Progenitor cell of endocrine pancreas (in vitro differentiated cells): ENCODE measurements at regions not wholly inside any gene's neighbourhood (a gene's known extent, or its start where the extent isn't known, plus 50 kb on each side); places are given as distances from the start of the nearest gene placed in this dataset.

Experiments
- DNase-seq: peaks from one replicate; pipeline ENCODE4 v3.0.0; 2021; ENCODE audit warnings: low spot score; ENCODE audit not compliant: unreplicated experiment
- H3K27ac Mint-ChIP-seq: 2 replicates; pipeline ENCODE4 v1.8.0; 2021; ENCODE audit warnings: mild to moderate bottlenecking, moderate library complexity, mixed read lengths
- H3K27me3 Mint-ChIP-seq: 2 replicates; pipeline ENCODE4 v1.8.0; 2021; ENCODE audit warnings: mixed read lengths
- H3K36me3 Mint-ChIP-seq: 2 replicates; pipeline ENCODE4 v1.8.0; 2022; ENCODE audit warnings: mixed read lengths; ENCODE audit not compliant: insufficient read depth
- H3K4me1 Mint-ChIP-seq: 2 replicates; pipeline ENCODE4 v1.8.0; 2021; ENCODE audit warnings: low read depth, mixed read lengths
- H3K4me3 Mint-ChIP-seq: 2 replicates; pipeline ENCODE4 v1.8.0; 2021; ENCODE audit warnings: low read depth, mild to moderate bottlenecking, moderate library complexity, mixed read lengths
- H3K9me3 Mint-ChIP-seq: 2 replicates; pipeline ENCODE4 v1.8.0; 2021; ENCODE audit warnings: low read depth, mixed read lengths
- CTCF ChIP-seq: fragments of 200-600 bp; sonication (generic); IDR thresholded peaks from one replicate; pipeline ENCODE4 v1.5.0; 2021; ENCODE audit warnings: antibody characterized with exemption, mild to moderate bottlenecking; ENCODE audit not compliant: unreplicated experiment

DNA sequence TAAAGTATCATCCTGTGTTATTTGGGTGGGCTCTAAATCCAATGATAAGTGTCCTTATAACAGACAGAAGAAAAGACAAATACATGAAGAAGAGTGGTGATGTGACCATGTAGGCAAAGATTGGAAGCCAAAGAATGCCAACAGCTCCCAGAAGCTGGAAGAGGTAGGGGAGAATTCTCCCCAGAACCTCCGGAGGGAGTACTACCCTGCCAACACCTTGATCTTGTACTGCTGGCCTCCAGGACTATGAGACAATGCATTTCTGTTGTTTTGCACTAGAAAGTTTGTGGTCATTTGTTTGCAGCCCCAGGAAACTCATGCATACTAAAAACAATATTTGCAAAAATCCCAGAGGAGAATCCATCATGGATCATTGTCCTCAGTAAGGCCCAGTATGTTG is 115.0 kb upstream of the ARHGAP20 start:
- Mint-ChIP-seq H3K9me3 (no peaks in the 10 kb centered on the region), H3K4me1 (no peaks in the 10 kb centered on the region), H3K27ac (no peak overlapping the region), H3K36me3 (no peaks in the 10 kb centered on the region), H3K27me3 (peaks cover 2% of the 10 kb centered on the region), H3K4me3 (no peak overlapping the region)
- TF ChIP-seq CTCF: no peak
- no peak for DNase-seq

DNA sequence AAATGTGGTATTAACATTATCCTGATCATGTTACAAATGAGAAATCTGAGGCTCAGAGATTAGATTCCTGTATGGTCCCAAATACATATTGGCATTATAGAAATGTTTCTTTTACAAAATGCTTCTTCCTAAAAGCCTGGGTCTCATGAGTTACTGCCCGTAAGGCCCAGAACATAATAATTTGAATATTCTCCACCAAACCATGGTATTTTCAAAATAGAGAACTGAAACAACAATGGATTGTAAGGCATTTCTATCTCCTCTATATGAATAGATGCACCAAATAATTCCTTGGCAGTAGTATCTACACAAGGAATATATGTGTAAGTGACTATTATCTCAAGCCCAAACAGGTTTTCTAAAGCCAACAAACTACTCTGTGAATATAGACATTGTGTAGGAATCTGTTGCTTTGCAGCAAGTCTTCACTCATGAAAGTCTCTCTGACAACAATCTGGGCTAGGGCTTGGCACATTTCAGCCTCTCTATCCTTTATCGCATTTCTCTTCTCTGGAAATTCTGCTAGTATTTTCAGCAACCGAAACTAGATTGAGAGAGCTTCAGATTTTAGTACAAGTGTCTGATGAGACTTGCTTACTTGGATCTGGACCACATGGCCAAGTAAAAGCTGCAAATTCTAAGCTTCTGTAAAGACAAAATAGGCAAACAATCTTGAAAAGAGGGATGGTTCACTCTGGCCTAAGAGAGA is 112.8 kb upstream of the ARHGAP20 start:
- Mint-ChIP-seq H3K36me3 (no peaks in the 10 kb centered on the region), H3K27ac (no peak overlapping the region), H3K4me3 (no peak overlapping the region), H3K4me1 (no peaks in the 10 kb centered on the region), H3K9me3 (no peaks in the 10 kb centered on the region), H3K27me3 (no peaks in the 10 kb centered on the region)
- no peak for DNase-seq
- no peak for TF ChIP-seq CTCF

GRCh38 chr11:110818032-110818687 is 105.9 kb upstream of the ARHGAP20 start:
- H3K9me3 Mint-ChIP-seq: peaks cover 16% of the 10 kb centered on the region
- no peak overlapping the region for H3K4me3 Mint-ChIP-seq
- H3K27ac Mint-ChIP-seq: no peak overlapping the region
- H3K36me3 Mint-ChIP-seq: no peaks in the 10 kb centered on the region
- peaks cover 5% of the 10 kb centered on the region for H3K27me3 Mint-ChIP-seq
- no peak for DNase-seq
- H3K4me1 Mint-ChIP-seq: no peaks in the 10 kb centered on the region
- TF ChIP-seq CTCF: no peak

- H3K4me1 Mint-ChIP-seq: no peaks in the 10 kb centered on the region
- DNase-seq: no peak
- H3K27ac Mint-ChIP-seq: no peak overlapping the region
- no peaks in the 10 kb centered on the region for H3K36me3 Mint-ChIP-seq
- no peak overlapping the region for H3K4me3 Mint-ChIP-seq
- no peaks in the 10 kb centered on the region for H3K27me3 Mint-ChIP-seq
- peaks cover 16% of the 10 kb centered on the region for H3K9me3 Mint-ChIP-seq
- TF ChIP-seq CTCF: no peak
Measured at GRCh38 chr11:110812086-110812733, 100.0 kb upstream of the ARHGAP20 start.

DNA sequence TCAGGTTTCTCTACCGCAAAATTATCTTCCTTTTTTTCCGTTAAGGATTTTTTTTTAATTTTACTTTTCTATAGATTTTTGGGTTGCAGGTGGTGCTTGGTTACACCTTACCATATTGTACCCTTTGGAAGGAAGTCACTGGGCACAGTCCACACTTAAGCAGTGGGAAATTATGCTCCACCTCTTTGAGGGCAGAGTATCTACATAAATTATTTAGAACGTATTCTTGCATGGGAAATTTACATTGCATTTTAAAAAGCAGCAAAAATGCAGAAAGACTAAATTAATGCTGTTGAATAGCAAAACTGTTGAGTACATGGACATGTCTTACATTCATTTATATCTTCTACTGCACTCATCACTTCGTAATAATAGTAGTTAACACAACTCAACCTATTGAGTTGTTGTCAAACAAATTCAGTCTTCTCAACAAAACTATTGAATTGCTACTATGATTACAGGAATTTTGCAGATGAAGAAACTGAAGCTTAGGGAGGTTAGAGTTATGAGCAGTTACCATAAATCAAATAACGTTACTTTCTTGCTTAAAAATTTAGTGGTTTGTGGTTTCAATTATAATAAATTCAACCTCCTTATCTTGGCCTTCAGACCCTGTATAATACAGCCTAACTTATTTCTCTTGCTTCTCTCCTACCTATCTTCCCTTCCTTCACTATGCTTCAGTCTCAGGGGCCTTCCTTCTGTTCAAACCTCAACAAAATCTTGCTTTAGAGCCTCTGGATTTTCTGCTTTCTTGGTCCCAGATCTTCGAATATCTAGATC is 97.4 kb upstream of the ARHGAP20 start:
- DNase-seq: no peak
- H3K27me3 Mint-ChIP-seq: no peaks in the 10 kb centered on the region
- peaks cover 4% of the 10 kb centered on the region for H3K9me3 Mint-ChIP-seq
- no peak for TF ChIP-seq CTCF
- H3K4me3 Mint-ChIP-seq: no peak overlapping the region
- no peak overlapping the region for H3K27ac Mint-ChIP-seq
- H3K36me3 Mint-ChIP-seq: no peaks in the 10 kb centered on the region
- H3K4me1 Mint-ChIP-seq: no peaks in the 10 kb centered on the region
